GM18511 (cell line): ENCODE measurements at regions not wholly inside any gene's neighbourhood (a gene's known extent, or its start where the extent isn't known, plus 50 kb on each side); places are given as distances from the start of the nearest gene placed in this dataset.

Source experiments
- ATAC-seq: cut with Tn5 transposase; IDR thresholded peaks from one replicate; pipeline ENCODE4 v1.9.1; 2021; ENCODE audit warnings: mild to moderate bottlenecking, moderate library complexity; ENCODE audit not compliant: unreplicated experiment

- no peak for ATAC-seq
Observed at GRCh38 chr6:104575536-104575935, 284.2 kb downstream of the HACE1 start.

- ATAC-seq, result no peak
Observed at GRCh38 chr6:104574135-104574750, 285.5 kb downstream of the HACE1 start.

- ATAC-seq, result no peak
Observed at GRCh38 chr6:104573350-104573749, 286.4 kb downstream of the HACE1 start.

GRCh38 chr6:104572901-104573300 is 286.8 kb downstream of the HACE1 start:
- no peak for ATAC-seq

- ATAC-seq, result no peak
Observed at GRCh38 chr6:104566411-104566810, 293.3 kb downstream of the HACE1 start.

GRCh38 chr6:104563306-104563705 is 296.4 kb downstream of the HACE1 start:
- no peak for ATAC-seq

GRCh38 chr6:104559435-104560202 is 300.1 kb downstream of the HACE1 start:
- ATAC-seq, result no peak

- ATAC-seq, result no peak
Observed at GRCh38 chr6:104558746-104559145, 301.0 kb downstream of the HACE1 start.

GRCh38 chr6:104548297-104548696 is 311.4 kb downstream of the HACE1 start:
- ATAC-seq, result no peak

GRCh38 chr6:104541411-104541810 is 318.3 kb downstream of the HACE1 start:
- no peak for ATAC-seq

GRCh38 chr6:104540743-104541142 is 319.0 kb downstream of the HACE1 start:
- ATAC-seq, result no peak

- ATAC-seq, result no peak
Observed at GRCh38 chr6:104539173-104539572, 320.5 kb downstream of the HACE1 start.

- ATAC-seq, result no peak
Observed at GRCh38 chr6:104537872-104538271, 321.8 kb downstream of the HACE1 start.

- no peak for ATAC-seq
Observed at GRCh38 chr6:104537180-104537579, 322.5 kb downstream of the HACE1 start.

GRCh38 chr6:104532462-104532861 is 327.3 kb downstream of the HACE1 start:
- ATAC-seq, result no peak

GRCh38 chr6:104531646-104532045 is 328.1 kb downstream of the HACE1 start:
- ATAC-seq, result no peak

GRCh38 chr6:104527761-104528415 is 331.8 kb downstream of the HACE1 start:
- no peak for ATAC-seq

- no peak for ATAC-seq
Observed at GRCh38 chr6:104527311-104527710, 332.4 kb downstream of the HACE1 start.

- no peak for ATAC-seq
Observed at GRCh38 chr6:104526376-104526775, 333.3 kb downstream of the HACE1 start.

- peak; percentile 98 for ATAC-seq
Observed at GRCh38 chr6:104525677-104526322, 333.9 kb downstream of the HACE1 start.

- no peak for ATAC-seq
Observed at GRCh38 chr6:104522533-104522932, 337.2 kb downstream of the HACE1 start.

GRCh38 chr6:104521176-104521575 is 338.5 kb downstream of the HACE1 start:
- ATAC-seq, result no peak
